CD4-positive, alpha-beta memory T cell (primary cell): ENCODE measurements at regions not wholly inside any gene's neighbourhood (a gene's known extent, or its start where the extent isn't known, plus 50 kb on each side); places are given as distances from the start of the nearest gene placed in this dataset.

Experiments used
- CTCF ChIA-PET: fragments of 350-600 bp; sonication (Branson Sonifier 250); formaldehyde crosslinking; loops from one replicate; lab custom pipeline; 2021; ENCODE audit warnings: inconsistent platforms; ENCODE audit not compliant: partially characterized antibody; lab: Charles Lee
- POLR2A ChIA-PET: fragments of 350-600 bp; sonication (Branson Sonifier 250); formaldehyde crosslinking; loops from one replicate; lab custom pipeline; 2021; ENCODE audit not compliant: partially characterized antibody; lab: Charles Lee
- DNase-seq, 5 donors: peaks; one replicate each; pipeline versions ENCODE4 v3.0.0 to v3.0.0-alpha.2; 2020 to 2022; ENCODE audit warnings: mixed read lengths in 1 of 5
- H3K27ac ChIP-seq: one replicate; pipeline ENCODE4 v1.7.0; 2013; ENCODE audit warnings: low read depth, low read length
- H3K27me3 ChIP-seq: 2 replicates; pipeline ENCODE4 v1.7.0; 2013; ENCODE audit warnings: mild to moderate bottlenecking, low read length, moderate library complexity; ENCODE audit not compliant: insufficient read depth
- H3K36me3 ChIP-seq: 2 replicates; pipeline ENCODE4 v1.7.0; 2013; ENCODE audit warnings: mild to moderate bottlenecking, low read length, moderate library complexity; ENCODE audit not compliant: insufficient read depth
- H3K4me1 ChIP-seq: 2 replicates; pipeline ENCODE4 v1.7.0; 2013; ENCODE audit warnings: mild to moderate bottlenecking, low read length, moderate library complexity; ENCODE audit not compliant: insufficient read depth
- H3K4me3 ChIP-seq, 2 donors: one replicate each; pipeline ENCODE4 v1.7.0; 2013; ENCODE audit warnings: low read length in 2 of 2, mild to moderate bottlenecking in 1 of 2
- H3K9me3 ChIP-seq, 2 donors: one replicate each; pipeline ENCODE4 v1.7.0; 2013; ENCODE audit warnings: low read length in 2 of 2, control low read depth in 1 of 2; ENCODE audit not compliant: control insufficient read depth in 1 of 2
- H3K27ac Mint-ChIP-seq, 7 donors: one replicate each; pipeline ENCODE4 v1.8.0; 2020 to 2021; ENCODE audit warnings: mixed read lengths in 7 of 7, mild to moderate bottlenecking in 6 of 7, inconsistent platforms in 3 of 7, moderate library complexity in 3 of 7
- H3K27me3 Mint-ChIP-seq, 2 donors: one replicate each; pipeline ENCODE4 v1.8.0; 2020 to 2021; ENCODE audit warnings: mixed read lengths in 2 of 2
- H3K36me3 Mint-ChIP-seq, 2 donors: one replicate each; pipeline ENCODE4 v1.8.0; 2020 to 2021; ENCODE audit warnings: mixed read lengths in 2 of 2, inconsistent platforms in 1 of 2, mild to moderate bottlenecking in 1 of 2
- H3K4me1 Mint-ChIP-seq, 4 donors: one replicate each; pipeline ENCODE4 v1.8.0; 2020 to 2021; ENCODE audit warnings: mixed read lengths in 4 of 4, mild to moderate bottlenecking in 1 of 4
- H3K4me3 Mint-ChIP-seq, 8 donors: one replicate each; pipeline ENCODE4 v1.8.0; 2020 to 2021; ENCODE audit warnings: mixed read lengths in 8 of 8, mild to moderate bottlenecking in 7 of 8, moderate library complexity in 6 of 8, inconsistent platforms in 3 of 8
- H3K9me3 Mint-ChIP-seq, 8 donors: one replicate each; pipeline ENCODE4 v1.8.0; 2020 to 2021; ENCODE audit warnings: mixed read lengths in 8 of 8, mild to moderate bottlenecking in 5 of 8, inconsistent platforms in 3 of 8, moderate library complexity in 1 of 8
- intact Hi-C: fragments of 100-400 bp; cut with micrococcal nuclease; formaldehyde crosslinking; loops from one replicate; pipeline ENCODE4 v1.15.1; 2023

- no peak for DNase-seq
- POLR2A ChIA-PET = interaction anchor here (0.9 to 2.1 kb wide), 6 partner anchors 11 to 586 kb away, joined by 3 to 15 read pairs (median 4); partner anchors contain the start of gene XPO1
Observed at GRCh38 chr2:61763605-61764034, 90.2 kb downstream of the FAM161A start.

GRCh38 chr2:61762292-61762691 lies 91.6 kb downstream of the FAM161A start:
- peak; percentile 36 to 56 (median 41) for DNase-seq

More at GRCh38 chr2:61763605-61764034, 90.2 kb downstream of the FAM161A start:
- Mint-ChIP-seq H3K4me1 (peaks cover 8 to 22% (median 15%) of the 10 kb centered on the region in 4 donors), H3K9me3 (peaks cover 0 to 15% (median 6%) of the 10 kb centered on the region in 8 donors), H3K36me3 (peaks cover 0 to 12% of the 10 kb centered on the region in 2 donors), H3K27me3 (peaks cover 0 to 2% of the 10 kb centered on the region in 2 donors), H3K27ac (peak overlapping the region; percentile 95 to 99 (median 99)), H3K4me3 (peak overlapping the region; percentile 93 to 98 (median 96))
- H3K9me3 ChIP-seq = no peaks in the 10 kb centered on the region
- peaks cover 15% of the 10 kb centered on the region for H3K4me1 ChIP-seq
- CTCF ChIA-PET = interaction anchor here (1.0 kb wide), 1 partner anchor 29 kb away, joined by 4 read pairs; no protein-coding TSS in a partner anchor
- intact Hi-C loops = loop anchor here (1.0 to 5.0 kb wide), 7 partner anchors 69 to 586 kb away; partner anchors contain the start of genes B3GNT2, CCT4, FAM161A and USP34
- H3K4me3 ChIP-seq = peak overlapping the region; percentile 45 to 83
- H3K27me3 ChIP-seq = no peaks in the 10 kb centered on the region
- no peaks in the 10 kb centered on the region for H3K36me3 ChIP-seq
- peak overlapping the region; percentile 94 for H3K27ac ChIP-seq

GRCh38 chr2:61759718-61760117 lies 94.1 kb downstream of the FAM161A start:
- ChIA-PET CTCF (no interaction called here), POLR2A (no interaction called here)
- Histone ChIP-seq H3K27me3 (no peaks in the 10 kb centered on the region), H3K4me3 (no peak overlapping the region), H3K9me3 (no peaks in the 10 kb centered on the region), H3K4me1 (peaks cover 13% of the 10 kb centered on the region), H3K36me3 (no peaks in the 10 kb centered on the region), H3K27ac (no peak overlapping the region)
- intact Hi-C loops = loop anchor here (5.0 kb wide), 1 partner anchor 438 kb away; the partner anchor contains the start of gene B3GNT2
- peaks cover 3% of the 10 kb centered on the region in 2 donors for H3K27me3 Mint-ChIP-seq
- H3K9me3 Mint-ChIP-seq = peaks cover 0 to 11% (median 7%) of the 10 kb centered on the region in 8 donors
- H3K36me3 Mint-ChIP-seq = peaks cover 4 to 12% of the 10 kb centered on the region in 2 donors
- DNase-seq = no peak
- H3K4me1 Mint-ChIP-seq = peaks cover 8 to 22% (median 15%) of the 10 kb centered on the region in 4 donors
- H3K27ac Mint-ChIP-seq = no peak overlapping the region
- H3K4me3 Mint-ChIP-seq = no peak overlapping the region

More at GRCh38 chr2:61762292-61762691, 91.6 kb downstream of the FAM161A start:
- peaks cover 8 to 22% (median 15%) of the 10 kb centered on the region in 4 donors for H3K4me1 Mint-ChIP-seq
- H3K27ac ChIP-seq = no peak overlapping the region
- H3K27me3 Mint-ChIP-seq = peaks cover 3% of the 10 kb centered on the region in 2 donors
- ChIA-PET POLR2A (no interaction called here), CTCF (no interaction called here)
- peak overlapping the region; percentile 6 to 95 (median 83) for H3K27ac Mint-ChIP-seq
- H3K4me3 ChIP-seq = no peak overlapping the region
- H3K36me3 Mint-ChIP-seq = peaks cover 4 to 12% of the 10 kb centered on the region in 2 donors
- H3K9me3 ChIP-seq = no peaks in the 10 kb centered on the region
- intact Hi-C loops = loop anchor here (5.0 kb wide), 1 partner anchor 435 kb away; the partner anchor contains the start of gene B3GNT2
- H3K4me1 ChIP-seq = peaks cover 15% of the 10 kb centered on the region
- H3K4me3 Mint-ChIP-seq = peak overlapping the region in 5 of 8 donors; percentile 1 to 60 (median 29)
- H3K36me3 ChIP-seq = no peaks in the 10 kb centered on the region
- H3K27me3 ChIP-seq = no peaks in the 10 kb centered on the region
- H3K9me3 Mint-ChIP-seq = peaks cover 0 to 15% (median 6%) of the 10 kb centered on the region in 8 donors

GRCh38 chr2:61759005-61759404 lies 94.9 kb downstream of the FAM161A start:
- POLR2A ChIA-PET = no interaction called here
- intact Hi-C loops = no loop called here

GRCh38 chr2:61758159-61758558 lies 95.7 kb downstream of the FAM161A start:
- Histone ChIP-seq H3K4me1 (peaks cover 5% of the 10 kb centered on the region), H3K9me3 (peaks cover 0 to 3% of the 10 kb centered on the region in 2 donors), H3K36me3 (no peaks in the 10 kb centered on the region), H3K27me3 (no peaks in the 10 kb centered on the region), H3K4me3 (no peak overlapping the region), H3K27ac (no peak overlapping the region)
- H3K9me3 Mint-ChIP-seq = peaks cover 0 to 12% (median 8%) of the 10 kb centered on the region in 8 donors
- peaks cover 1 to 3% of the 10 kb centered on the region in 2 donors for H3K27me3 Mint-ChIP-seq
- intact Hi-C loops = no loop called here
- no peak for DNase-seq
- no peak overlapping the region for H3K27ac Mint-ChIP-seq
- CTCF ChIA-PET = no interaction called here
- peaks cover 4 to 9% (median 7%) of the 10 kb centered on the region in 4 donors for H3K4me1 Mint-ChIP-seq
- no peak overlapping the region for H3K4me3 Mint-ChIP-seq
- POLR2A ChIA-PET = no interaction called here
- H3K36me3 Mint-ChIP-seq = peaks cover 4% of the 10 kb centered on the region in 2 donors

More at GRCh38 chr2:61759005-61759404, 94.9 kb downstream of the FAM161A start:
- Histone ChIP-seq H3K4me3 (no peak overlapping the region), H3K4me1 (peaks cover 9% of the 10 kb centered on the region), H3K27me3 (no peaks in the 10 kb centered on the region), H3K9me3 (no peaks in the 10 kb centered on the region), H3K36me3 (no peaks in the 10 kb centered on the region), H3K27ac (no peak overlapping the region)
- no peak overlapping the region for H3K27ac Mint-ChIP-seq
- DNase-seq = no peak
- H3K9me3 Mint-ChIP-seq = peaks cover 0 to 6% (median 2%) of the 10 kb centered on the region in 8 donors
- CTCF ChIA-PET = no interaction called here
- no peak overlapping the region for H3K4me3 Mint-ChIP-seq
- H3K4me1 Mint-ChIP-seq = peaks cover 4 to 16% (median 10%) of the 10 kb centered on the region in 4 donors
- peaks cover 1 to 3% of the 10 kb centered on the region in 2 donors for H3K27me3 Mint-ChIP-seq
- peaks cover 4 to 9% of the 10 kb centered on the region in 2 donors for H3K36me3 Mint-ChIP-seq

- Histone ChIP-seq H3K27me3 (no peaks in the 10 kb centered on the region), H3K9me3 (peaks cover 0 to 3% of the 10 kb centered on the region in 2 donors), H3K4me1 (no peaks in the 10 kb centered on the region), H3K4me3 (no peak overlapping the region), H3K27ac (no peak overlapping the region), H3K36me3 (no peaks in the 10 kb centered on the region)
- intact Hi-C loops = no loop called here
- Mint-ChIP-seq H3K36me3 (peaks cover 2 to 4% of the 10 kb centered on the region in 2 donors), H3K4me3 (no peak overlapping the region), H3K27ac (no peak overlapping the region), H3K9me3 (peaks cover 0 to 12% (median 8%) of the 10 kb centered on the region in 8 donors), H3K4me1 (no peaks in the 10 kb centered on the region), H3K27me3 (peaks cover 1 to 3% of the 10 kb centered on the region in 2 donors)
- ChIA-PET POLR2A (no interaction called here), CTCF (no interaction called here)
- DNase-seq = no peak
Observed at GRCh38 chr2:61753512-61753911, 100.3 kb downstream of the FAM161A start.

- no peak overlapping the region for H3K4me3 Mint-ChIP-seq
- POLR2A ChIA-PET = no interaction called here
Observed at GRCh38 chr2:61750624-61751023, 103.2 kb downstream of the FAM161A start.

More at GRCh38 chr2:61750624-61751023, 103.2 kb downstream of the FAM161A start:
- H3K27me3 Mint-ChIP-seq = peaks cover 0 to 4% of the 10 kb centered on the region in 2 donors
- Histone ChIP-seq H3K9me3 (peaks cover 0 to 3% of the 10 kb centered on the region in 2 donors), H3K27ac (no peak overlapping the region), H3K36me3 (no peaks in the 10 kb centered on the region), H3K4me3 (no peak overlapping the region), H3K27me3 (no peaks in the 10 kb centered on the region), H3K4me1 (no peaks in the 10 kb centered on the region)
- no peak for DNase-seq
- H3K27ac Mint-ChIP-seq = peak overlapping the region in 1 of 7 donors; percentile 37
- CTCF ChIA-PET = no interaction called here
- H3K9me3 Mint-ChIP-seq = peaks cover 0 to 12% (median 7%) of the 10 kb centered on the region in 8 donors
- intact Hi-C loops = no loop called here
- H3K4me1 Mint-ChIP-seq = no peaks in the 10 kb centered on the region
- peaks cover 0 to 2% of the 10 kb centered on the region in 2 donors for H3K36me3 Mint-ChIP-seq
